NCI-H2227 (cell line): ENCODE measurements at regions not wholly inside any gene's neighbourhood (a gene's known extent, or its start where the extent isn't known, plus 50 kb on each side); places are given as distances from the start of the nearest gene placed in this dataset.

Experiments used
- DNase-seq: peaks from one replicate; lab custom pipeline; 2025; ENCODE audit not compliant: unreplicated experiment; lab: John Stamatoyannopoulos, UW

- DNase-seq = no peak
Observed at GRCh38 chr6:142558786-142559185, 257.0 kb downstream of the ADGRG6 start.

GRCh38 chr6:142561511-142562265 lies 259.9 kb downstream of the ADGRG6 start:
- no peak for DNase-seq

- no peak for DNase-seq
Observed at GRCh38 chr6:142562865-142563264, 261.1 kb downstream of the ADGRG6 start.

GRCh38 chr6:142566628-142567396 lies 265.0 kb downstream of the ADGRG6 start:
- DNase-seq = peak; percentile 47

- DNase-seq = no peak
Observed at GRCh38 chr6:142567461-142567860, 265.7 kb downstream of the ADGRG6 start.

GRCh38 chr6:142568857-142569597 lies 267.2 kb downstream of the ADGRG6 start:
- no peak for DNase-seq

GRCh38 chr6:142569676-142570075 lies 267.9 kb downstream of the ADGRG6 start:
- DNase-seq = no peak

- DNase-seq = no peak
Observed at GRCh38 chr6:142570221-142570671, 268.4 kb downstream of the ADGRG6 start.

- no peak for DNase-seq
Observed at GRCh38 chr6:142592876-142593275, 291.1 kb downstream of the ADGRG6 start.

- DNase-seq = no peak
Observed at GRCh38 chr6:142597836-142598235, 296.0 kb downstream of the ADGRG6 start.

- no peak for DNase-seq
Observed at GRCh38 chr6:142601427-142601826, 299.6 kb downstream of the ADGRG6 start.

GRCh38 chr6:142602972-142603371 lies 301.2 kb downstream of the ADGRG6 start:
- no peak for DNase-seq

GRCh38 chr6:142605922-142606485 lies 304.2 kb downstream of the ADGRG6 start:
- no peak for DNase-seq

GRCh38 chr6:142612956-142613355 lies 311.1 kb downstream of the ADGRG6 start:
- no peak for DNase-seq

GRCh38 chr6:142613981-142614380 lies 312.2 kb downstream of the ADGRG6 start:
- DNase-seq = no peak

GRCh38 chr6:142617158-142617557 lies 315.4 kb downstream of the ADGRG6 start:
- no peak for DNase-seq

- no peak for DNase-seq
Observed at GRCh38 chr6:142621822-142622221, 320.0 kb downstream of the ADGRG6 start.

- no peak for DNase-seq
Observed at GRCh38 chr6:142624978-142625715, 319.8 kb downstream of the HIVEP2 start.

GRCh38 chr6:142627474-142627873 lies 317.5 kb downstream of the HIVEP2 start:
- no peak for DNase-seq

GRCh38 chr6:142631517-142632385 lies 313.2 kb downstream of the HIVEP2 start:
- DNase-seq = no peak
